Occipital lobe (tissue), 1 donor: ENCODE measurements at regions not wholly inside any gene's neighbourhood (a gene's known extent, or its start where the extent isn't known, plus 50 kb on each side); places are given as distances from the start of the nearest gene placed in this dataset.
"Not testable (repeated sequence)": the region's sequence is repeated elsewhere in the genome, so short reads cannot be mapped to it uniquely, and the experiment has no call there.

Source experiments
- DNase-seq: peaks from one replicate; lab custom pipeline; 2025; lab: John Stamatoyannopoulos, UW

DNA sequence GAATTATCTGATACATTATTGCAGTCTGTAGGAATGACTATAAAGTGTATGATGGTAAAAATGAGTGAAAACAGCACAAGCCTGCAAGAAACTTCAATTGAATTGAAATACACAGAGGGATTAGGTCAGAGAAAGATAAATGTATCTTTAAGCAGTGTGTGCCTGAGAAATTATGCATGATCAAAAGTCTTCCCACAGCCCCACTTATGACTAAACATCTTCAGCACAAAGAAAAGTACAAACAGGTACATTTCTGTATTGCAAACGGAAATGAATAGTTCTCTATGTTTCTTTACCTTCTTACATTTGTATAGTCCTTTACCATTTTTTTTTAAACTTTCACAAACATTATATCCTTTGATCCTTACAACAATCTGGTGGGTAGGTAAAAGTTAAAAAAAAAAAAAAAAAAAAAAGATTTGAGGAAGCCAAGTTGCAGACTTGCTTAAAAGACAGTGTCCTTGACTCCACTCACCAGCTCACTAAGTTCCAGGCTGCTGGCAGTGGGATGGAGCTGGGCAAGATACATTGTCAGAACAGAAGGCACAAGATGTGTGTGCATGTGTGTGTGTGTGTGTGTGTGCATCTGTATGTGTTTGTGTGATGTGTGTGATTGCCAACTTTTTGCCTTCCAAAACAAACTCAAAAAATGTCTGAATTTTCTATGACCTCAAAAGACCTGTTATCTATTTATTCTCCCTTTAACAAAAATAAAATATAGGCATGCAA lies 423.7 kb upstream of the ACVR2A start:
- no peak for DNase-seq

DNA sequence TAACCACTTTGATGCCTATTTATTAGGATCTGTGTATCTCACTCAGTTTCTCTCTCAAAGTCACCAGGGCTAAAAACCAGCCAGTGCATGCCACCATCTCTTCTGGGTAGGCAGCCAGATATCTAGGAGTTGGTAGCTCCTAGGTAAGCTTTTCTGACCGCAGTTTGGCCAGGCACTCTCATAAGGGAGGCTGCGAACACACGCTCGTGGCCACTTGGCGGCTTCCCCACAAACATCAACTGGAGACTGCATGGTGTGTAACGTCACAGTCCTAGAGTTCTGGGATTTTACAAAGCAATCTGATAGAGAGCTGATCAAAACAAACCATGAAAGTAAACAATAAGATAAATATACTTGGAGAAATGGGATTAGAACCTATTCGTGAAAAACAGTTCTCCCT lies 424.3 kb upstream of the ACVR2A start:
- no peak for DNase-seq

DNA sequence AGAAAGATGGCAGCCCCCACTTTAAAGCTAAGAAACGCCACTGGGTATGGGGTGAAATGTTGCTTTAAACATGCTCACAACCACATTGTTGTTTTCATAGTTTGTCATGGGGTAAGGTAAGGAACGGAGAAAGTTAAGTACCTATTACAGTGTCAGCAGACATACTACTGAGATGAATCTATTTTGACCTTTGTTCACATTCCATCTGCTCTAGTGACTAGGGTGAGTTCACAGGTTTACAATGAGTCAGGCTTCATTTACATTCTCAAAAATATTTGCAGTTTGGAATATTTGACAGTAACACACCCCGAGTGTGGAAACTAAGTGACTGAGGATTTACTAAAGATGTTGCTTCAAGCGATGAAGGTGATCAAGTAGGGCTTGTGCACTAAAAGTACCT lies 428.7 kb upstream of the ACVR2A start:
- no peak for DNase-seq

DNA sequence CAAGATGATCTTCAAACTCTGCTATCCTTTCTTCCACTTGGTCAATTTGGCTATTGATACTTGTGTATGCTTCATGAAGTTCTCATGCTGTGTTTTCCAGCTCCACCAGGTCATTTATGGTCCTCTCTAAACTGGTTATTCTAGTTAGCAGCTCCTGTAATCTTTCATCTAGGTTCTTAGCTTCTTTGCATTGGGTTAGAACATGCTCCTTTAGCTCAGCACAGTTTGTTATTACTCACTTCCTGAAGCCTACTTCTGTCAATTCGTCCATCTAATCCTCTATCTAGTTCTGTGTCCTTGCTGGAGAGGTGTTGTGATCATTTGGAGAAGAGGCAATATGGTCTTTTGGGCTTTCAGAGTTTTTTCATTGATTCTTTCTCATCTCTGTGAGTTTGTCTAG lies 430.2 kb upstream of the ACVR2A start:
- DNase-seq, result not testable (repeated sequence)

DNA sequence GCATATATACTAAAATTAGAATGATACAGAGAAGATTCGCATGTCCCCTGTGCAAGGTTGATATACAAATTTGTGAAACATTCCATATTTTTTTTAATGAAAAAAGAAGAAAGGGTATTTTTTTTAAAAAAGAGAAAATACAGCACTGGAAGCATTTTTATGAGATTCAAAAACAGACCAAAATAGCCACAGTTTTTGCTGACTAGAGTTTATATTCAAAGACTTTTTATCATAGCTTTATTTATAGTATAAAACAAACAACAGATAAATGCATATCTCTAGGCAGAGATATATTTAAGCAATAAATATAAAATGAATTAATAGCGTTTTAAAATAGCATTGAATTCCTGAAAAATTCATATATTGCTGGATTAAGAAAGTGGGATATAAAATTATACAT lies 436.5 kb upstream of the ACVR2A start:
- no peak for DNase-seq

DNA sequence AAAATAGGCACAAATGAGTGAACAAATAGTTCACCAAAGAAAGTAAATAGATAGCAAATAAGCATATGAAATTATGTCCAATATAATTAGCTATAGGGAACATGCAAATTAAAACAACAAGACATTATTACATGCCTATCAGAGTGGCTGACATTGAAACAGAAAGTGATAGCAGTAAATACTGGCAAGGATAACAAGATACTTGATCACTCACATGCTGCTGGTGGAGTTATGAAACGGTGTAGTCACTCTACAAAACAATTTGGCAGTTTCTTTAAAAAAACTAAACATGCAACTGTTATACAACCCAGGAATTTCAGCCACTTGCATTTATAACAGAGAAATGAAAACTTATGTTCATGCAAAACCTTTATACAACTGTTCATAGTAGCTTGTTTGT lies 439.2 kb upstream of the ACVR2A start:
- DNase-seq, result no peak

DNA sequence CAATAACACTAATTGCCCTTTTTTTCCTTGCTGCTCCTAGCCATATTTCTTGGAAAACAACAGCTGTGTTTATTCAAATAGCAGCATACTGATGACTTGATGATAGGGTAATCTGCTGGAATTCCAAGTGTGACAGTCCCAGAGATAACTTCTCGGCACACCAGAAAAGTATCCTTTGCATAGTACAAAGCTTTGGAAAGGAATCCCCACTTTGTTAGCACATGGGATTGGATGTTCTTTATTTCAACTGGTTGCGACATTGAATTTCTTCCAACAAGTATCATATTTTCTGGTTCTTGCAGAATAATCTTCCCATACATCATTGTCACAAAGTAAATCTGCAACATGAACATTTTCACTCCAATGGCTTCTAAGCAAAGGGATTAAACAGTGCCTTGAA lies 445.8 kb upstream of the ACVR2A start:
- no peak for DNase-seq

DNA sequence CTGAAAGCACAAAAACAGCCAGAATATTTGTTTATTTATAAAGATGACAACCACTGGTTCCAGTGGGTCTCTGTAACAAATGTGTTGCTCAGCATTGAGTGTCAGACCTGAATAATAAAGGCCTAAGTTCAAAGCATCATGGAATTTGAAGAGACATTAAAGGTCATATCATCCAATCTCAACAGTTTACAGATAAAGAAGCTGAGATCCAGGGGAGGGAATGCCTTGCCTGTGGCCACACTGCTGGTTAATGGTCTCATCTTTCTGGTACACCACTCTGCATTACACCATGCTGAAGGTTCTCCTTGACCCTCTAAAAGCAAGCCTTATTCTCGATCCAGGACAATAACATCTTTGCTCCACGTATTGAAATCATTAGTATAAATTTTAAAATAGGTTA lies 446.5 kb upstream of the ACVR2A start:
- no peak for DNase-seq

DNA sequence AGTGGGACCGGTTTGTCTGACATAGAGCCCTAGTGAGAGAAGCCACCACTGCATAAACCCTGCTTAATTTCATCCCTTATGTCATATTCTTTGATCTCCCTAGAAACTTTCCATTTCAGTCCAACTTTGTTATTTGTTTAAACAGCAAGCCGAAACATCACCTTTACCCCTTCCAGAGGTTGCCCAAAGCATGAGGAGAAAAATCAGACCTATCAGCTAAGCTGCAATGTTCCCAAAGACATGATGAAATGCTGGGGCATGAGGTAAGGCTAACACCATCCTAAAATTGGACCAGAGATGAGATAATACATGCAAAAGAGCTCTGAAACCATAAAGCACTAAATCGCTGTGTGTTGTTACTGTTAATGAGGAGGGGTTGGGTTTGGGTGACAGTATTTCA lies 447.9 kb upstream of the ACVR2A start:
- no peak for DNase-seq

DNA sequence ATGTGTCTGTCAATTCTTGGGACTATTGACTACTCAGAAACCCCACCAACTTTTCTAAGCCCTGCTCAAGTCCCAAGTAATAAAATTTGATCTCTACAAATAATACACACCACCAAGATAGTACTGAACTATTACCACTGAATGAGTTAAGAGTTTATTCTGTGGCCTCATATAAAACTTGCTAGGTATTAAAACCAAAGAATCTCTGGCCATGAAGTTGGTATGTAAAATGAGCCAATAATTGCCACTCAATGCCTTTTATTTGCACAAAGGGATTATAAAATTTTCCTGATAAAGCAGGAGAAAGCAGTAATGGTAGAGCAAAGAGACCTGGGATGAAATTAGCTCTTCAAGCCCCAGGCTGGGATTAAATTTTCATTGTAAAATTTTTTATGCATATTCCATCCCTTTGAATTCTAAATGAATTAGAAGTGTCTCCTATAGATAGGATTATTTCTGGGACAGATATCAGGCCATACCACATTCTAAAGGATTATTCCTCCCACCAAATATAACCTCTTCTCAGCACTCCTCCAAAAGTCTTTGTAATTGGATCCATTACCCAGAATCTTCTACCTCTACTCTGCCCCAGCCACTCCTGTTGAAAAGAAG lies 450.5 kb upstream of the ACVR2A start:
- DNase-seq, result no peak

DNA sequence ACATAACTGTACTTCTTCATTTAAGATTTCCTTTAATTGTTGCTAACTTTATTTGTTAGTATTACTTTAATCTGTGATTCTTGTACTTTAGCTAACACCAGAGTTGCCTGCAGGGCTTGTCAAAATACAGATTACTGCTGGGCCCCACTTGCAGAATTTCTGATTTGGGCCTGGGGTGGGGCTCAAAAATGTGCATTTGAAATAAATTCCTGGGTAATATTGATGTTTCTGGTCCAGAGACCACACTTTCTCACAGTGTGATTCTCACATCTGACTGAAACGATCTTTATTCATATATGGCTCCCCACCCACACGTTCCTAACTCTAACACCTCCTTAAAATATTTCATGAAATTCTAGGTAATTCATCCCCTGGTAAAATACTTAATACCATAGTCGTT lies 452.6 kb upstream of the ACVR2A start:
- no peak for DNase-seq

DNA sequence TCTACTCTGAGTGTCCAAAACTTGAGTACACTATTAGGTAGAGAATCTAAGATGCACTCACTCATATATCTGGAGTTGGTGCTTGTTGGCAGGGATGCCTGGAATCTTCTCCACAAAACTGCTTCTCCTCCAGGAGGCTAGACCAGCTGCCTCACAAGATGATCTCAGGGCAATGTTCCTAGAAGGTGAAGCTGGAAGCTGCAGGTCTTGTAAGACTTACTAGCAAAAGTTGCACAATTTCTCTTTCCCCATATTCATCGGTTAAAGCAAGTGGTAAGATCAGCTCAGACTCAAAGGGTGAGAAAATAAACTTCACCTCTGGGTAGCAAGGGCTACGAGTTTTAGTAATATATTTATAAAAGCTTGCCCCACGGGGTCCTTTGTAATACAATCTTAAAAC lies 454.4 kb upstream of the ACVR2A start:
- no peak for DNase-seq

DNA sequence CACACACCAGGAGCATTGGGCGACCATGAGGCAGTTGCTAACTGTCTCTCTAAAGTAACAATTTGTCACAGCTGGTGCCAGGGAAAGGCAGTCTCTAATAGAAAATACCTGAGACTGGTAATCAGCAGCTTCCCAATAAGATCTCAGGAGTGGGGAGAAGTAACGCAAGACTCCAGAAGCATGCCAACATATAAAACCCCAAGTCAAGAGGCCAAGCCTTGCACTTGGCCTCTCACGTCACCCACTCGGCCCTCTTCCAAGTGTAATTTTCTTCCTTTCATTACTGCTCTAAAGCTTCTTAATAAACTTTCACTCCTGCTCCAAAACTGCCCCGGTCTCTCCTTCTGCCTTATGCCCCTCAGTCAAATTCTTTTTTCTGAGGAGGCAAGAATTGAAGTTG lies 455.6 kb upstream of the ACVR2A start:
- no peak for DNase-seq

DNA sequence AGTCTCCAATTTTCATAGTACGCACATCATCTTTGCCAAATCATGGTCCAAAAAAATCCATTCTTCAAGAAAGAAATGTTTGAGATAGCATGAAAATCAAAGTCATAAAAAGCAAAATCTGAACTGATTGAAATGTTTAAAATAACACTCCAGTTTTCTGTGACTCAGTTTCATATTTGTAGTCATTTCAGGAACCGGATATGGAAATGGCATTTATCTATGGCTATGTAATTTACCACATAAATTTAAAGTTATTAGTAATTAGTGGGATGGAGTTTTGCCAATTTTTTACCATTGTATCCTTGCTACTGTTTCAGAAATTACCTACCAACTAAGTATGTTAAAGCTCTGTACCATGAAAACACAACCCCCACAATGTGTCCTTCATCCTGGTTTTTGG lies 456.6 kb upstream of the ACVR2A start:
- no peak for DNase-seq

DNA sequence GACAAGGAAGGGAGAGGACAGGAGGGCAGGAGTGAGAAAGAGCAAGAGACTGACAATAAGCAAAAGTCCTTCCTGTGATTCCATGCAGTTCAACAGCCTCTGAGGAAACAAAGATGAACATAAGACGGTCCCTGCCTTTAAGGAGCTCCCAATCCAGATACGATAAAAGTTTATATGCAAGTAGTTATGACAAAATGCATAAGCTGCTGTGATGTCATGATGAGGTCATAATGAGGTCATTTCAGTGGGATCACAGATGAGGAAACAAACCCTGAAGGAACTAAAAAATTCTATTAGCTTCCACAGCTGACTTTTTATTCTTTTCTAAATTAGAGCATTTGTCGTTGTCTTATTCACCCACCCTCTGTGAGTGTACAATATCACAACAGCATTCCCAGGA lies 458.5 kb upstream of the ACVR2A start:
- no peak for DNase-seq

DNA sequence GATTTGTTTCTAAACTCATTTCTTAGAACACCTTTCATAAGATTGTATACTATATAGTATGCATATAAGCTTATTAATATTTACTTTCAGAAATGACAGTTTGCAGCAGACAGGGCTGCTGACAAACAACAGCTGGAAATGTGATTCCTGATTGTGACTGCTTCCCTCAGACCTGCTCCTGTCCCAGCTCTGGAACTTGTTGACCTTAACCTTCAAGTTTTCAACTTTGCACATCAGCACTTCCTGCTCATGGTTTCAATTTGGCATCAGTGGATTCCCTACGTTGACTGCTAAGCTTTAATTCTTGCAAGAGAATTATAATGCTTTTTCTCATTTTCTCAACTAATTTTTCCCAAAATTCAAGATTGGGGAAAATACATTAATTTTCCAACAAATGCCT lies 459.2 kb upstream of the ACVR2A start:
- DNase-seq, result no peak

DNA sequence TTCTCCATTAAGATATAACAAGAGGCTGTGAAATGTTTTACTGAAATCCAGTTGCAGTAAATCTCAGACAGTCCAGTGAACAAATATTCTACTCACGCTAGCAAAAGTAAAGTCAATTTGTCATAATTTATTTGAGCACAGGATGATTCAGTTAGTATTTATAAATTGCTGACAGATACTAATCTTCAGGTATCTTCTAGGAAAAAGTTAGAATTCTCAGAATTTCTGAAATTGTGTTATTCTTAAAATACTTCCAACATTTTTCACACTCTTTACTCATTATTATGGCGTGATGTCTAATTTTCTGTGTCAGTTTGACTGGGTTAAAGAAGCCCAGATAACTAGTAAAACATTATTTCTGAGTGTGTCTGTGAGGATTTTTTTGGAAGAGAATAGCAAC lies 460.2 kb upstream of the ACVR2A start:
- DNase-seq, result no peak

DNA sequence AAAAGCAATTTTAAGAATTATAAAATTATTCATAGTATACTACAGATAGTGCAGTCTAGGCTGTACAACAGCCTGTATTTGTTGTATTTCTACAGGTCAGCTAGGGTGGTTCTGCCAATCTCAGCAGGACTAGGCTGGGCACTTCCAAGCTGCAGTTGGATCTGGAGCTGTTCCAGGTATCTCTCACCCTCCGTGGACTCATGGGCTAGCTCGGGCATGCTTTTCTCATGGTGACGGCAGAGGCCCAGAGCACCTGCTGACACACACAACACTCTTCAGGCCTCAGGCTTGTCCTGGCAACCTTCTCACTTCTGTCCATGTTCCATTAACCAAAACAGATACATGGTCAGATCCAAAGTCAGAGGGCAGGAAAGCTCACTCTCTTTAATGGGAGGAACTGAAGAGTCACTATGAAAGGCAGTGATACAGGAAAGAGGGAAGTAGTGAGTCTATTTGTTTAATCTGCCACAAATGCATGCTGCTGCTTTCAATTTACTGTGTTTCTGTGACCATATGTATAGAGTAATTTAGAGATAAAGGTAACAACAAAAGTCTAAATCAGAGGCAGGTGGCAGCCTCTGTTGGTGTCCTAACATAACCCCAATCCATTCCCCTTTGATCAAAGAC lies 462.4 kb upstream of the ACVR2A start:
- no peak for DNase-seq

DNA sequence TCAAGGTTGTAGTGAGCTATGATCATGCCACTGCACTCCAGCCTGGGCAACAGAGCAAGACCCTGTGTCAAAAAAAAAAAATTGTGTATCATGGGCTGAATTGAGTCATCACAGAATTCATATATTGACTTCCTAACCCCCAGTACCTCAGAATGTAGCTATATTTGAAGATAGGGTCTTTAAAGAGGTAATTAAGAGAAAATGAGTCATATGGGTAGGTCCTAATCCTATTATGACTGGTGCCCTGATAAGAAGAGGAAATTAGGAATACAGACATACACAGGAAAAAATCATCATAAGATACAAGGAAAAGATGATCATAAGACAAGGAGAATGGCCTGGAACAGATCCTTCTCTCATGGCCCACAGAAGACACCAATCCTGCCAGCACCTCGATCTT lies 466.4 kb upstream of the ACVR2A start:
- DNase-seq, result no peak

DNA sequence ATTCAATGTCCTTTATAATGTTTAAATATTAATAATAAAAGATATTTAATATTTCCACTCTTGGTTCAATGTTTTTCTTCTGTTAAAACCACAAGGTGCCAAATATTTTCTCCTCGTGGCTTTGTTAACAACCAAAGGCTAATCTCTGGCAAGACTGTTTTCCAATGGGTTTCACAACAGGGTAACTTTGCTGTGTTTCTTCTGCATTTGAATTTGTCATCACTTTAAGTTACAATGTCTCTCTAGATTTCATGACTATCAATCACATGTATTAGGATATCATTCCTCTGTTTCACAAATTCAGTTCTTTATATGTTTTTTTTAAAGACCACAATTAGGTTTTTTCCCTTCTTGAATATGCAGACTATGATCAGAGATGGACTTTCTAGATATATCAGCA lies 469.8 kb upstream of the ACVR2A start:
- DNase-seq, result no peak

DNA sequence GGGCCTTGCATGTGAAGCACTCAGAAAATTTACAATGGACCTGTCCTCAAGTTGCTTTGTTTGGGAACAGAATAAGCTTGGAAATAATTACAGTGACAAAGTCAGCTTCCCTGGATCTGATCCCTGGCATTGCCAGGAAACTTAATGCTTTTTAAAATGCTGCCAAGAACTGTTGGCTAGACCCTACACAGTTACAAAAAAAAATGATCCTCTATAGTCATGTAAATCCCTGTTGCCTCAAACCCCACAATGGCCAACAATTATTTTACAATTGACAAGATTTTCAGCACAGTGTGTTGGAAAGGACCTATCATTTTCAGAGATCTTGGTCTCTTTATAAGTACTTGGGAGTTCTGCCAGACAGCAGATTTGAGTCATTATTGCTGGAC lies 470.4 kb upstream of the ACVR2A start:
- no peak for DNase-seq

DNA sequence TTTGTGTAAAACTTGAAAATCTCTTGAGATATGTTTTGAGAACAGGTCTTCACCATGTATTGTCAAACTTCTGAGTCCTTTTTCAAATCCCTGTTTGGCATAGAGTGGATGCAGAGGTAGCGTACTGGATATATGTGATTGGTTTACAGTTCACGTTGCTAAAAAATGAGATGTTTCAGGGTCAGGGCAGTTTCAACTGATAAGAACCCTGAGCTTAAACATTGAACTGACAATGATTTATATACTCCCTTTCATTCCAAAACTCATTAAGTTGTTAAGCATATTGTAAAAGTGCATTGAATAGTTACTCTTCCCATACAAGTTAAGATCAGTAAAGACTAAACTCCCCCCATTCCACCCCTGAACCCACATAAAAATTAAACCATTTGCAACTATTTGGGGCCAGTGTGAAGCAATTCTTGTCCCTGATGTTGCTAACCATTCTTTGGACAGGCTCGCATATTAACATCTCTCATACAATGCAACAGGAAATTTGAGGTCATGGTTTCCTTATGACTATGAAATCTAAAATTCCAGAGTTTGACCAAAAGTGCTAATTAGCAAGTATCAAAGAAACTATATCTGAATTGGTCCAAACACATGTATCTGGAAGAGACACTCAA lies 470.9 kb upstream of the ACVR2A start:
- DNase-seq, result no peak

DNA sequence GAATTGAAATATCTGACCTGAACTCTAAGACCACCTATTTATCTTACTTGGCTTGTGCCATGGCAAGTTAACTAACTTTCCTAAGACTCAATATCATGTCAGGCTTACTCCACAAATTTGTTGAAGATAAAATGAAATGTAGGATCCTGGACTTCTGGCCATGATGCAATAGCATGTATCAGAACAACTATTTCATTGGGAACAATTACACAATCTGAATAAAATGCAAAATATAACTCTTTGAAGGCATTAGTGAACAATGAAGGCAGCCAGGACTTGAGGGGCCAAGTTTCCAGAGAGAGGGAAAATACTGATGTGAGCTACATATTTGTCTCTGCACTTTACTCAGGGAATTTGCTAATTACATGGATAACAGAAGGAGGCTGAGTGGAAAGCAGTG lies 476.5 kb upstream of the ACVR2A start:
- DNase-seq, result no peak
